Ecto neural progenitor cell (in vitro differentiated cells): ENCODE measurements at regions not wholly inside any gene's neighbourhood (a gene's known extent, or its start where the extent isn't known, plus 50 kb on each side); places are given as distances from the start of the nearest gene placed in this dataset.

Experiments used
- DNase-seq: peaks from one replicate; pipeline ENCODE4 v3.0.0-alpha.2; 2018; ENCODE audit warnings: low spot score

- DNase-seq = no peak
Observed at GRCh38 chr1:184322253-184322652, 64.6 kb upstream of the C1orf21 start.

DNA sequence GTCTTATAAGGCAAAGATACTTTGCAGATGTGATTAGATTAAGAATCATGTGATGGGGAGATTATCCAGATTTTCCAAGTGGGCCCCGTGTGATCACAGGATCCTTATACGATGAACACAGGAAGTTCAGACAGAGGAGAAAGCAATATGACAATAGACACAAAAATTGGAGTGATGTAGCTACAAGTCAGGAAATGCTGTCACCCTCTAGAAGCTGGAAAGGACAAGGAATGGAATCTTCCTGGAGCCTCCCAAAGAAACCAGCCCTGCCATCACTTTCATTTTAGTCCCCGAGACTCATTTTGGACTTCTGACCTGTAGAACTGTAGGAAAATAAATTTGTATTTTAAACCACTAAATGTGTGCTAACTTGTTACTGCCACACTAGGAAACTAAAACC is 61.9 kb upstream of the C1orf21 start:
- DNase-seq = no peak

- no peak for DNase-seq
Observed at GRCh38 chr1:184326278-184326677, 60.6 kb upstream of the C1orf21 start.

- DNase-seq = no peak
Observed at GRCh38 chr1:184329245-184329953, 57.4 kb upstream of the C1orf21 start.

DNA sequence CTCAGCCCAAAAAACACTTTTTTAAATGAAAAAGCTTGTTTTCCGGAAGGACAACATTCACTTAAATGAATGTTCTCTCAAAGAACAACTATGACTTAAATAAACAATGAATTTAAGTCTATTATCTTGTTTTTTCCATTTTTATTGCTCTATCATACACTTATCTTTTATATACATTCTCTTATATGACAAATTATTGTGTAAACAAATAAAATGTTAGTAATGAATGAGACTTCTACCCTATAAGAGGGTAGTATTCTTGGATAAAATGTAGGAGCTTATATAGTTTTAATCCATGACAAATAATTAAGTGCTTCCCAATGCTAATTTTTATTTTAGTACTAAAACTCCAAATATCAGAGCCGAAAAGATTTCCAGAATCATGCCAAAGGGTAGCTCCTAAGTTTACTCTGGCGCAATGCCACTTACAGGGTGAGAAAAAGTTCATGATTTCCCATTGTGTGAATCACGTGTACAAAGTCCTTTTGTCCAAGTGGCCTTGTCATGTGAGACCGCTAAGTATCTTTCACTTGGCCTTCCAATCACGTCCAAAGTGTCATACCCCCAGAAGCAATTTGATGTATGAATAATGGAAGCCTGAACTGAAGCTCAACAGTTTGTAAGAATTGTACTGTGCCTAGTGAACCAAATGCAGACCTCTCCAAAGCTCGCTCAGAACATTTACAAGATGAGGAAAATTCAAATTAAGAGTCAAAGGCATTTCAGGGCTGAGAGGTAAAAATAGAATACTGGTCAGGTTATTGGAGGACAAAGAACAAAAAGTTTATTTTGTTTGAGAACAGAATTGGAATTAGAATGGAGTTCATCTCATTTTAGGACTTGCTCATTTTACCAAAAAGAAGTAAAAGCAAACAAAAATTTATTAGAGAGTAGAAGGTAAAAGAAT is 56.6 kb upstream of the C1orf21 start:
- DNase-seq = no peak

- DNase-seq = no peak
Observed at GRCh38 chr1:184330875-184331274, 56.0 kb upstream of the C1orf21 start.
